ENCODE measurements at regions not wholly inside any gene's neighbourhood (a gene's known extent, or its start where the extent isn't known, plus 50 kb on each side); places are given as distances from the start of the nearest gene placed in this dataset.
"Not testable (repeated sequence)": the region's sequence is repeated elsewhere in the genome, so short reads cannot be mapped to it uniquely, and the experiment has no call there.

DNA sequence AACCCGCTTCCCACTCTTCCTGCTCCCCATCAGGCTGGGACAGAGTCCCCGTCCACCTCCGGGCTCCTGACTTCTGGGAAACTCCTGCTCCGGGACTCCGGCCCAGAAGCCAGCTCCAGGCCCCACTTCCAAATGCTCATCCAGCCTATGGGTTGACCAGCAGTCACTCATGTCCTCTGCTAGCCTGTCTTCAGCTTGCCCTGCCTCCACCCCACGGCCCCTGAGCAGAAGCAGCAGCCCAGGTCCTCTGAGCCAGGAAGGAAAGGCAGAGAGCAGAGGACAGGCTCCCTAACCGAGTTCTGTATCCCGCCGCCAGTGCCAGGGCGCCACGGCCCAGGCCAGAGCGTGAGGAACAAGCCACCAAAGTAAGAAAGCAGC is 86.4 kb upstream of the ID2 start:
- DNase-seq, result no peak

DNA sequence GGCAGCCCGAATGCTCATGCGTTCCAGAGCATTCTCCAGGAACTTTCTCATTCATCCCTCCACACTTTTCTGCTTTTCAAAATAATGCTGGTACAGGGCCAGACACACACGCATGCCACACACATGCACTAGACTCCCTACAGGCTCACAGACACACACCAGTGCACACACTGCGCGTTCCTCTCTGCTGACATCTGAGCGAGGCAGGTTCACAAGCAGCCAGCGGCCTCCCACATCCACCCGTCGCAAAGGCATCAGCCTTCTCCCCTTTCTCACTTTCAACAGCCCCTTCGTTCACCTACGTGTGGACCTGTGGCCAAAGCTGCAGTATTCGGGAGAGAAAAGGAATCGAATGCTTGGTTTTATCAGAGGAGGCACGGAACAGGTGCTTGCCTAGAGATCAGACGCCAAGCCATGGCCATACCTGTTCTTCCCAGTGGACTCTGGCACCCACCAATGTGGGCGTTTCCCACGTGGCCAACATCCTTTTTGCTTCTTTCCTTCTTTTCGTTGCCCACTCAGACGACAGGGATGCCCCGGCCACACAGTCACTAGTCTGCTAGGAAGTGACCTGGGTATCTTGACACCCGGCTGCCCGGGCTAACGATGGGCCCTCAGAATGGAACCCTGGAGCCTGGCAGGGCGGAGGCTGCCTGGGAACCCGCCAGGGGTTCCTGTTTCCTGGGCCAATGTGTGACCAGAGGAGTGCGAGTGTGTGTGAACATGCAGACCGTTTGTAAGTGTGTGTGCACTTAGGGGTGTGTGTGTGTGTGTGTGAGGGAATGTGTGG is 85.8 kb upstream of the ID2 start:
- DNase-seq, result no peak

DNA sequence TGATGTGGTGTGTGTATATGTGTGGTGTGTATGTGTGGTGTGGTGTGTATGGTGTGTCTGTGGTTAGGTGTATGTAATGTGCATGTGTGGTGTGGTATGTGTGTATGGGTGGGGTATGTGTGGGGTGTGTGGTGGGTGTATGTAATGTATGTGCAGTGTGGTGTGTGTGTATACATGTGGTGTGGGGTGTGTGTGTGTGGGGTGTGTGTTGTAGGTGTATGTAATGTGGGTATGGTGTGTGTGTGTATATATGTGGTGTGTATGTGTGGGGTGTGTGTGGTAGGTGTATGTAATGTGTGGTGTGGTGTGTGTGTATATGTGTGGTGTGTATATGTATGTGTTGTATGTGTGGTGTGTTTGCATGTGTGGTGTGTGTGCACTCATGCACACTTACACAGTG is 84.8 kb upstream of the ID2 start:
- no peak for DNase-seq

DNA sequence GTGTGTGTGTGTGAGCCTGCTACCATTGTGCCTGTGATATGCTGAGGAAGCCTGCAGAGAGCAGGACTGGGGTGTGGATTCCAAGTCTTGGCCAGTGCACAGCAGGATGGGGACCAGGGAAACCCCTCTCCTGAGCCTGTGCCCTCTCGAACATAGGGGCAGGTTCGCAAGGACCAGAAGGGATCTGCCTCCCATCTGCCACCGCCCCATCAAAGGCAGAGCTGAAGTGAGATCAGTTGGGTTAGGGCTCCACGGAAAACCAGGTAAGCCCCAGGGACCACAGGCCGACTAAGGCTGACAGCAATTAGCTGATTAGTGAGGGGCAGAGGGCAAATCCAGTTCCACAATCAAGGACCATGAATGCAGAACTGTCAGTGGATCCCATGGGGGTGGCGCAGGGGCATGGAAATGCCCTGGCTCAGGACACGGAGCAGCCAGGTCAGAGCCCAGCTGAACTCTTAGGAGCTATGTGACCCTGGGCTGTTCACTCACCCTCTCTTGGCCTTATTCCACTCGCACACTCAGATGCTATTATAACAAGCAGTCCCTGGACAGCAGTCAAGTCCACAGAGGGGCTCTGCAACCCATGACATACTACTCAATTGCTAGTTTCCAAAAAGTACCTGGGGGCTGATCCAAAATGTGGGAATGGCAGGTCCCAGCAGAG is 84.2 kb upstream of the ID2 start:
- DNase-seq, result no peak

DNA sequence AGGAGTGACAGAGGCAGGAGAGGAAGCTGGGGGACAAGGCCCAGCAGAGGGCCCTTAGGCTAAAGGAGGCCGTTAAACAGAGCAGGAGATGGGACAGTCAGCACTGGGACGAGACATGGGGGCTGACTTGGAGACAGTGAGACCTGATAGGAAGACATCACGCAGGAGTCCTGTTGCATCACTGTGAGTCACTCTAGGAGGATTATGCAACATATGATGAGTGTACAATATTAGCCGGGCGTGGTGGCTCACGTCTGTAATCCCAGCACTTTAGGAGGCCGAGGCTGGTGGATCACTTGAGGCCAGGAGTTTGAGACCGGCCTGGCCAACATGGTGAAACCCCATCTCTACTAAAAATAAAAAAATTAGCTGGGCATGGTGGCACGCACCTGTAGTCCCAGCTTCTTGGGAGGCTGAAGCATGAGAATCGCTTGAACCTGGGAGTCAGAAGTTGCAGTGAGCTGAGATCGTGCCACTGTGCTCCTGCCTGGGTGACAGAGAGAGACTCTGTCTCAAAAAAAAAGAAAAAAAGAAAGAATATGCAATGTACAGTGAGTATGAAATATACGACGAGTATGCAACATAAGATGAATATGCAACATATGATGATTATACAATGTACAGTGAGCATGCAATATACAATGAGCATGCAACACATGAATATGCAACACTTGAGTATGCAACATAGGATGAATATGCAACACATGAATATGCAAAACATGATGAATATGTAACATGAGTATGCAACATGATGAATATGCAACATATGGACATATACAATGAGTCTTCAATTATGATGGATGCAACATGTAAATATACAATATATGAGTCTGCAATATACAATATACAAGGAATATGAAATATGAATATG is 83.3 kb upstream of the ID2 start:
- no peak for DNase-seq

DNA sequence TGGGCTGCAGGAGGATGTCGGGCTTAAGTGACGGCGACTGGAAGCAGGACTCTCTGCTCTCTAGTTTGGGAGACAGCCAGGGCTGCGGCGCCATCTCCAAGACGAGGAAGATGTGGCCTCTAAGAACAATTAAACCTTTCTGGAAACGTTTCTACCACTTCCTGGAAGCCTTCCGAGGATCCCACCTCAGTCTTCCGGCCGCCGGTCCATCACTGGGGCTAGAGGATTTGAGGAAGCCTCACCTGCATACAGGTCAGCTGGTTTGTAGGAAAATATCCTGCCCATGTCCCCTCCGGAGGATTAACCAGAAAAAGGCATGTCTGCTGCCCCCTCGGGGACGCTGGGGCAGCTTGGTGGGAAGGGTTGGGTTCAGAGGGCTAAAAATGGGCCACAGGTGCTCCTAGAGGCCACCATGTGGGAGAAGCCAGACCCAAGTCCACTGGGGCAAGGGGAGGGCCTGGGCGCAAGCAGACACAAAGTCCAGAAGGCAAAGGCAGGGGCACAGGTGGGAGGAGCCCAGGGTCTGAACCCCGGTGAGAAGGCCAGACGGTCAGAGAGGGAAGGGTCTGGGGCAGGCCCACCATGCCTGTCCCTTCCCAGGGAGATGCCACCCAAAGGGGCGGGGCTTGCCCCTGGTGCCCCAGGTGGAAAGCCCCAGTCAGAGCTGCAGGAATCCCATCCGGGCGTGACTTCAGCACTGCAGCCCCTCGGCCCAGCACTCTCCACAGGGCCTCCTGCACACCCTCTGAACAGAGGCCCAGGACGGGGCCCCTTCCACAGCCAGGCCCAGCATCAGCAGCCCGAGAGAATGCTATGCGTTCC is 82.2 kb upstream of the ID2 start:
- DNase-seq, result no peak

DNA sequence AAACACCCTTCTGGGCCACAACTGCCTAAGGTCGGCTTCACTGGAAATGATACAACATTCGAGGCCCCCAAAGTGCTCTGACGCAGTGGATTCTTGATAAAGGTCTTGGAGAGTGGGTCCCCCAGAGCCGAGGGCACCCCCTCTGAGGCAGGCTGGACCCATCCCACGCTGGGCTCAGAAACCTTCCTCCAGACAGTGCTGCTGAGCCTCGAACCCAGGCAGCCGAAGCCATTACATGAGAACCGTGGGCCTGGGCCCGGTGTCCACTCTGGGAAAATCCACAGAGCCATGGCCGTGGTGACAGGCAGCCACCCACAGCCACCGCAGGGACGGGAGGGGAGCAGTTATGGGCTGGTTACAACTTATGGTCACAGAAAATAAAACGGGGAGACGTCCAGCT is 81.4 kb upstream of the ID2 start:
- DNase-seq, result no peak

DNA sequence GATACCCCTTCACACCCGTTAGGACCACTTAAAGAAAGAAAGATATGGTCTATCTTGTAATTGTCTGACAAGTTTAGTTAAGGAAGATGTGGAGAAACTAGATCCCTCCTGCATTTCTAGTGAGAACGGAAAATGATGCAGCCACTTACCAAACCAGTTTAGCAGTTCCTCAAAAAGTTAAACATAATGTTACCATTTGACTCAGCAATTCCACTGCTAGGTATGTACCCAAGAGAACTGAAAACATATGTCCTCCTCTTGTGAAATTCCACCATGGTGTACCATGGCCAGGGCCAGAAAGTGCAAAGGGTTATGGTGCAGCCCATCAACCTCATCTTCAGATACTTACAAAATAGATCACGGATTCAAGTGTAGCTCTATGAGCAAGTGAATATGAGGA is 79.0 kb upstream of the ID2 start:
- DNase-seq, result no peak

DNA sequence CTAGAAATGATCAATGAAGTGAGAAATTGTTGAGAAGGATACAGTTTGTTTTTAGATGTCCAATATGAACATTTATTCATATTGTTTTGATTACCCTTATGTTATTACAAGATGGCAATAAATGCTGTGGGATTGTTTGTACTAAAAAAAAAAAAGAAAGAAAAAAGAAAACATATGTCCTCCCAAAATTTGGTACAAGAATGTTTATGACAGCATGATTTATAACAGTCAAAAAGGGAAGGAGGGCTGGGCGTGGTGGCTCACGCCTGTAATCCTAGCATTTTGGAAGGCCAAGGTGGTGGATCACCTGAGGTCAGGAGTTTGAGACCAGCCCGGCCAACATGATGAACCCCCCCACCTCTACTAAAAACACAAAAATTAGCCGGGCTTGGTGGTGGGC is 78.5 kb upstream of the ID2 start:
- DNase-seq, result not testable (repeated sequence)

DNA sequence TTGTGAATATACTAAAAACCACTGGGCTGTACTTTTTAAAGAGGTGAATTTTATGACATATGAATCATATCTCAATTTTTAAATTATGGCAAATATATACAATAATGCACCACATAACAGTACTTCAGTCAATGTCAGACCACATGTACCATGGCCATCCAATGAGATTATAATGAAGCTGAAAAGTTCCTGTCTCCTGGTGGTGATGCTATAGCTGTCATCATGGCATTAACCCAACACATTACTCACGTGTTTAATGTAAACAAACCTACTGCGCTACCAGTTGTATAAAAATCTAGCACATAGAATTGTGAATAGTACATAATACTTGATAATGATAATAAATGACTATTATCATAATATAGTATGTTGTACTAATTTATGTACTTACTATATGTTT is 77.6 kb upstream of the ID2 start:
- DNase-seq, result no peak

DNA sequence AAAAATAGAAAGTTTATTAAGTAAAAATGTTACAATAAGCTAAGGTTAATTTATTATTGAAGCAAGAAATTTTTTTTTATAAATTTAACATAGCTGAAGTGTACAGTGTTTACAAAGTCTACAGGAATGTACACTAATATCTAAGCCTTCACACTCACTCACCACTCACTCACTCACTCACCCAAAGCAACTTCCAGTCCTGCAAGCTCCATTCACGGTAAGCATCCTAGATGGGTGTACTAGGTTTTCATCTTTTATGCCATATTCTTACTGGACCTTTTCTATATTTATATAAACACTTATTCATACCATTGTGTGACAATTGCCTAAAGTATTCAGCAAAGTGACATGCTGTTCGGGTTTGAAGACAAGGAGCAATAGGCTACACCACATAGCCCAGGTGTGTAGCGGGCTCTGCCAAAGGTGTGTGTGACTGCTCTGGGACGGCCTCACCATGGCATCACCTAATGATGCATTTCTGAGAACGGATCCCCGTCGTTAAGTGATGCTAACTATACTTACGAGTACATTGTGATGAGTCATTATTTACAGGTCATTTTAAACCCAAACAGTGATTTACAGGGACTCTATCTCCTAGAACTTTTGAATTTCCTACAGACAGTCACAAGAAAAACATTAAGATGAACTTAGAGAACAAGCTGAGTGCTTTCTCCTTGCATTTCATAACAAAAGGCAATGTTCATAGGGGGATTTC is 76.3 kb upstream of the ID2 start:
- no peak for DNase-seq

DNA sequence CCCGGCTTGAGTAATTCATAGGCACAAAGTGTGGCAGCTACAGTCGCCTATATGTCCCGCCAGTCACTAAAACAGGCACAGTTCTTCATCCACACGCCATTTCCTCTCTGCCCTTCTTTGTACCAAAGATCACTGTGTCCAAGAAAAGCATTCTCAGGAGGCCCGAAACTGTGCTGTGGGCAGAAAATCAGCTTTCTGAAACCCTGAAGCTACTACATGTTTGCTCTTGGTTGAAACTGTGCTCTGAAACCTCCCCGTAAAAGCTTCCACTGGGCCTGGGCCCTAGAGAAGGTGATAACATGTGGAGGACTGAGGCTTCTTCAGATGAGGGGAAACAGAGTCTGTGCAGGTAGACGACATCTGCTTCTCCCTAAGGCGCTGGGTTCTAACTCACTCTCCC is 75.6 kb upstream of the ID2 start:
- no peak for DNase-seq

DNA sequence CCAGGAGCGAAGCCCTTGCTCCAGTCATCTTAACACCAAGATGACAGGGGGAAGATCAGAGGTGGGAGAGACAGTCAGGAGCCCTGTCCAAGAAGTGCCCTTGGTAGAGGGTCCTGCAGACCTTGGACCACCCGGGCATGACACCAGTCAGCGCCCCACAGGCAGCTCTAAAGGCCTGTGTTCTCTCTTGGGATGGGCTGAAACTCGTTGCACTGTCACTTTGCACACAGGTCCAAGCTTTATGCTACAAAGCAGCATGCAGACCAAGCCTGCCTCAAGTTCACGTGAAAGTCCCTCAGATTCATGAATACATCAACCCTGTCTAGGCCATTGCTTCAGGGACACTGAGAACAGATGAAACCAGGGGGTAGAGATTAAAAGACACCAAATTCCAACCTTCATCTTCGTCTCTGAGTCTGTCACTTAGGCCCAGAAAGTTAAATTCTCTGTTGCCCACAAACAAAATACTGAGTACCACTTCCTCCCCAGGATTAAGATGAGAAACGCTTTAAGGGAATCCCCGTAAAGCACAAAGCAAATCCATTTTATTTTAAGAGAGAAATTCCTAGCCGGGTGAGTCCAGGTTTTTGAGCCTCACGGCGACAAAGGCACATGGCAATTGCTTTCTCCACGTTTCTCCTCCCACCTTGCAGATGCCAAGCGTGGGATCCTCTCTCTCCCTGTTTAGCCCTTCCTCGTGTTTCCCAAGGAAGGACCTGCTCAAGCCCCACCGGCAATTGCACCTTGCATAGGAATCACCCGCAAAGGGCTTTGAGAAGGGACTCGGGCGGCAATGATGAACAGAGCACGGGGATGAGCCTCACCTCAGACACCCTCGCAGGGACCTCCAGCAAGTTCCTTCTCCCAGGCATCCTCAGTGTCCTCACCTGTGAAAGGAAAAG is 75.0 kb upstream of the ID2 start:
- no peak for DNase-seq

DNA sequence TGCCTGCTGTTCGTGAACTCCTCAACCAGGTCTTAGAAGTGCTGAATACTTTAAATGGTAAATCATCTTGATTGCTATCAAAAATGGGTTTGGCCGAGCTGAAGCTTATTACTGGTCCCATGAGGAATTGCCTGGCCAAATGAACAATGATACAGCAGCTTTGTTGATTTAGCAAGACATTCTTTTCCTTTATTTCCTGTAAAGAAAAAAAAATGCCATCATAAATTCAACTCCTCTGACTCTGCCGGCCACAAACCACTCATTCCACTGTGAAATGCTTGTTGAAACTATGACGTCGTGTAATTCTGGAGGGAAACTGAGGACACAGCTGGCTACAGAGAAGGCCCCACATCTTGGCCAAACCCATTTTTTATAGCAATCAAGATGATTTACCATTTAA is 74.2 kb upstream of the ID2 start:
- DNase-seq, result no peak

DNA sequence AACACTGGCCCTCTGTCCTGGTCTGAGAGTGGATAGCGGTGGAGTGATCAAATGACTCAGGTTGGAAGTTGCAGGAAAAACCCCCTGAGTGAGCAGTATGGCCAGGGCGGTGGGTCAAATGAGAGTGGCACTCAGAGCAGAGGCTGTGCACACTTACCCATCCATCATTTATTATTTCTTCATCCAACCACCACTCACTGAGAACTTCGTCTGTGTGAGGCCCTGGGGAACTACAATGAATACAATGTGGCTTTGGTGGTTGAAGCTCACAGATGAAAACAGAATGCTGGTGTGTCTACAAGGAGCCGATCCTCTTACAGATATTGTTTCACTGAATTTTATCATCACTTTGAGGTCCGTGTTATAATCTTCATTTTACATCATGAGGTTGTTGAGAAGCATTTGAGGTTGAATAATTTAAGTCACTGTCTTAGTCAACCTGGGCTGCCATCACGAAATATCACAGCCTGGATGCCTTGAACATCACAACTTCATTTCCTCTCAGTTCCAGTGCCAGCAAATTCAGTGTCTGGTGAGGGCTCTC is 73.4 kb upstream of the ID2 start:
- no peak for DNase-seq

DNA sequence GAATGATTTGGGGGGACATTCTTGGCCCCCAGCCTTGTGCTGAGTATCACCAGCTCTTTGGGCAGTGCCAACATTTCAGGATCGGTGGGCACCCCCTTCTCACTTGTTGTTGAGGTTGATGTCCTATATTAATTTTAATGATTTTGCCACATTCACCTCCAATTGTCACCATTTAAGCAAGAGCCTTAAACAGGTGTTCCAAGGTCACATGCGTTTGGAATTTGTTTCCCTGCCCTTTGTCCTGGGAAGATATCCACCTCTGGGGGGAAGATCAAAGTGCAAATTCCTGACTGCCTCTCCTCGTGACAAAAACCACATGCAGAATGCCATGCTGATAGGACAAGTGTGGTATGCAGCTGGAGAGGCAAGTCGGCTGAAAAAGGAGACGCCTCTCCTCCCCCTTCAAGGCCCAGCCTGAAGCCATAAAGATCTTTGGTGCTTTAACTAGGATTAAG is 72.5 kb upstream of the ID2 start:
- DNase-seq, result no peak

DNA sequence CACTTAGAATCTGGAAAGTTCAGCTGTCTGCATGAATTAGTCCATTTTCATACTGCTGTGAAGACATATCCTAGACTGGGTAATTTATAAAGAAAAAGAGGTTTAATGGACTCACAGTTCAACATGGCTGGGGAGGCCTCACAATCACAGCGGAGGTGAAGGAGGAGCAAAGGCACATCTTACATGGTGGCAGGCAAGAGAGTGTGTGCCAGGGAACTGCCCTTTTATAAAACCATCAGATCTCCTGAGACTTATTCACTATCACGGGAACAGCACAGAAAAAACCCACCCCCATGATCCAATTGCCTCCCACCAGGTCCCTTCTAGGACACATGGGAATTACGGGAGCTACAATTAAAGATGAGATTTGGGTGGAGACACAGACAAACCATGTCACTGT is 71.1 kb upstream of the ID2 start:
- DNase-seq, result not testable (repeated sequence)

DNA sequence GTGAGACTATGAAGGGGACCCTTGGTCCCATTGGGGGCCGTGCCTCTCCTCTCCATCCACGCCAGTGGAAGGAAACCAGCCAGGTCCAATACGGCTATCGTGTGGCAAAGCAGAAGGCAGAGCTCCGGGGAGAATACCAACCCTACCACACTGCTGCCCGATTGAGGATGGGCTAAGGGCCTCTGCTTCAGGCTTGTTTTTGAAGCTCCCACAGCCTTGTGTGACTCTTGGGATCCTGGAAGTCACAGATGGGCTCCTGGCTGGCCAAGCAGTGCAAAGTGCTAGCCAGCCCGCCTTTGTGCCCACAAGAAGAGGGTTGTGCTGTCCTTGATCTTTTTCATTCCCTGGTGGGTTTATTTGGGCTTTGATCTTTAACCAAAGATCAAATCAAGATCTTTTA is 70.6 kb upstream of the ID2 start:
- DNase-seq, result no peak

DNA sequence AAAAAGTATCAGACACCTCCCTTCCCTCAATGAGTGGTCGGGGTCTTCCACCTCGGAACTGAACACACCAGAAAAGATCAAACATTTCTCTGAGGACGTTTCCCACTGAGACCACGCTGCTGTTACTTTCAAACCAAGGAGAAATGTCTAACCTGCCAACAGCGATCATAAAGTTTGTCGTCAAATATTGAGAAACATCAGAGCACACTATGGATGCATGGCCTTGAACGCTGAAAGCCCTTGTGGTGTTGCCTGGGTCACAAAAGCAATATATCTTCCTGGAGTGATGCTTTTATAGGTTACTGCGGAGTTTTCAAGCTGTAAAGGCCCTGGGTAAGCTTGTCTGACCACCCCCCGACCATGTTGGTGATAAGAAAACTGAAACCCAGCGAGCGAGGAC is 70.2 kb upstream of the ID2 start:
- no peak for DNase-seq

DNA sequence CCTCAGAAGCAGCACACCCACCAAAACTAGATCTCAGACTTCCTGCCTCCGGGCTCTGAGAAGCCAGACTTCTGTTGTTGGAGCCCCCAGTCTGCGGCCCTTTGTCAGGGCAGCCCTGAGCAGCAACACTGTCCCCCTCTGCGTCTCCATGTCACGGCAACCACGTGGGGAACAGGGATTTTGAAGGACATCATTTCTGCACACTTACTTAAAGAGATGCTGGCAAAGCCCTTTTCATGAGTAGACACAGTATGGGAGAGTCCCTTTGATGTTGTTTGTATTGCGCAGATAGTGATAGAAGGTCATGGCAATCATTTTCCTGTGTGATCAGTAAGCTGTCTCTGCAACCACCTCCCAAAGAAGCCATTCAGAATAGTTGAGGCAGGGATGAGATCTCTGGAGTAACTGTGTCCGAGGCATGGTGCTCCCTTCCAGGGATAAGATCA is 69.1 kb upstream of the ID2 start:
- no peak for DNase-seq

Data from NCI-H1436 (cell line).